ENCODE measurements at regions not wholly inside any gene's neighbourhood (a gene's known extent, or its start where the extent isn't known, plus 50 kb on each side); places are given as distances from the start of the nearest gene placed in this dataset.

- no peak for DNase-seq (ENCODE audit: low read depth)
Observed at GRCh38 chr3:180829409-180830405, 82.8 kb upstream of the FXR1 start.

GRCh38 chr3:180835501-180835900 is 77.0 kb upstream of the FXR1 start:
- DNase-seq (ENCODE audit: low read depth) = no peak

GRCh38 chr3:180836766-180837165 is 75.7 kb upstream of the FXR1 start:
- no peak for DNase-seq (ENCODE audit: low read depth)

GRCh38 chr3:180854887-180855286 is 57.6 kb upstream of the FXR1 start:
- no peak for DNase-seq (ENCODE audit: low read depth)

GRCh38 chr3:180855364-180855763 is 57.1 kb upstream of the FXR1 start:
- no peak for DNase-seq (ENCODE audit: low read depth)

GRCh38 chr3:180855956-180856355 is 56.5 kb upstream of the FXR1 start:
- DNase-seq (ENCODE audit: low read depth) = no peak

GRCh38 chr3:180860180-180860858 is 52.2 kb upstream of the FXR1 start:
- DNase-seq (ENCODE audit: low read depth) = no peak
